BJ (cell line): ENCODE measurements at regions not wholly inside any gene's neighbourhood (a gene's known extent, or its start where the extent isn't known, plus 50 kb on each side); places are given as distances from the start of the nearest gene placed in this dataset.
A peak's percentile ranks its signal among the peaks of the same experiment; 100 is the strongest.

ENCODE experiments used
- CTCF ChIA-PET: fragments of 350-600 bp; formaldehyde crosslinking; extraction: SDS; loops from one replicate; lab custom pipeline; 2021; ENCODE audit warnings: antibody characterized with exemption, inconsistent platforms; lab: Yijun Ruan, JAX
- POLR2A ChIA-PET: fragments of 300-600 bp; sonication (Branson Sonifier 250); formaldehyde crosslinking; extraction: SDS; loops from one replicate; lab custom pipeline; 2021; ENCODE audit warnings: antibody characterized with exemption; lab: Charles Lee
- DNase-seq: peaks from one replicate; pipeline ENCODE4 v3.0.0-alpha.2; 2011; ENCODE audit warnings: low read depth
- H3K27me3 ChIP-seq: 2 replicates; pipeline ENCODE4 v1.6.0; 2011; ENCODE audit warnings: low read length; ENCODE audit not compliant: control insufficient read depth, insufficient read depth
- H3K36me3 ChIP-seq: 2 replicates; pipeline ENCODE4 v1.5.1; 2011; ENCODE audit warnings: low read length; ENCODE audit not compliant: control insufficient read depth, insufficient read depth
- H3K4me3 ChIP-seq: 2 replicates; pipeline ENCODE4 v1.5.1; 2011; ENCODE audit warnings: low read depth, mild to moderate bottlenecking, control low read depth, low read length
- TF ChIP-seq, protein P1 (sequence below): IDR thresholded peaks from 2 replicates; pipeline ENCODE4 v1.5.1; 2011; ENCODE audit warnings: low read depth, mild to moderate bottlenecking, control low read depth, inconsistent platforms, low read length, moderate library complexity; ENCODE audit not compliant: insufficient read depth

DNA sequence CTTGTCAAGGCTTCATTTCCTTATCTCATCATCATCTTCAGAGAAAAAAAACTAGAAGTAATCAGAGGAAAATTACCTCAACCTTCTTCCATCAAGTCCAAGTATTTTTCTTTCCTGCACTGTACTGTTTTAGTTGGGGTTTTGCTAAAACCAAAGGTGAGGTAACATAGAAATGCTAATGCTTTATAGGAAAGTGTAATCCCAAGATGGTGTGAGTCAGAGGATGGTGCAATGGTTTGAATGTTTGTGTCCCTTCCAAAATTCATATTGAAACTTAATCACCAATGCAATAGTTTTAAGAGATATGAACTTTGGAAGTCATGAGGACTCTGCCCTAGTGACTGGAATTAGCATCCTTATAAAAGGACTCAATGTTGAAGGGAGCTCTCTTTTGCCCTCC is 79.5 kb downstream of the KBTBD8 start:
- TF ChIP-seq, protein P1, sequence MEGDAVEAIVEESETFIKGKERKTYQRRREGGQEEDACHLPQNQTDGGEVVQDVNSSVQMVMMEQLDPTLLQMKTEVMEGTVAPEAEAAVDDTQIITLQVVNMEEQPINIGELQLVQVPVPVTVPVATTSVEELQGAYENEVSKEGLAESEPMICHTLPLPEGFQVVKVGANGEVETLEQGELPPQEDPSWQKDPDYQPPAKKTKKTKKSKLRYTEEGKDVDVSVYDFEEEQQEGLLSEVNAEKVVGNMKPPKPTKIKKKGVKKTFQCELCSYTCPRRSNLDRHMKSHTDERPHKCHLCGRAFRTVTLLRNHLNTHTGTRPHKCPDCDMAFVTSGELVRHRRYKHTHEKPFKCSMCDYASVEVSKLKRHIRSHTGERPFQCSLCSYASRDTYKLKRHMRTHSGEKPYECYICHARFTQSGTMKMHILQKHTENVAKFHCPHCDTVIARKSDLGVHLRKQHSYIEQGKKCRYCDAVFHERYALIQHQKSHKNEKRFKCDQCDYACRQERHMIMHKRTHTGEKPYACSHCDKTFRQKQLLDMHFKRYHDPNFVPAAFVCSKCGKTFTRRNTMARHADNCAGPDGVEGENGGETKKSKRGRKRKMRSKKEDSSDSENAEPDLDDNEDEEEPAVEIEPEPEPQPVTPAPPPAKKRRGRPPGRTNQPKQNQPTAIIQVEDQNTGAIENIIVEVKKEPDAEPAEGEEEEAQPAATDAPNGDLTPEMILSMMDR = no peak
- POLR2A ChIA-PET = no interaction called here
- Histone ChIP-seq H3K4me3 (no peak overlapping the region), H3K36me3 (no peaks in the 10 kb centered on the region), H3K27me3 (no peaks in the 10 kb centered on the region)
- CTCF ChIA-PET = no interaction called here
- no peak for DNase-seq

- CTCF ChIA-PET = interaction anchor here (0.6 to 1.0 kb wide), 2 partner anchors 19 to 31 kb away, joined by 4 to 5 read pairs; no protein-coding TSS in a partner anchor
- Histone ChIP-seq H3K36me3 (no peaks in the 10 kb centered on the region), H3K27me3 (no peaks in the 10 kb centered on the region), H3K4me3 (no peak overlapping the region)
- TF ChIP-seq, protein P1 = no peak
- DNase-seq = no peak
- POLR2A ChIA-PET = no interaction called here
Observed at GRCh38 chr3:67082533-67083024, 84.5 kb downstream of the KBTBD8 start.

DNA sequence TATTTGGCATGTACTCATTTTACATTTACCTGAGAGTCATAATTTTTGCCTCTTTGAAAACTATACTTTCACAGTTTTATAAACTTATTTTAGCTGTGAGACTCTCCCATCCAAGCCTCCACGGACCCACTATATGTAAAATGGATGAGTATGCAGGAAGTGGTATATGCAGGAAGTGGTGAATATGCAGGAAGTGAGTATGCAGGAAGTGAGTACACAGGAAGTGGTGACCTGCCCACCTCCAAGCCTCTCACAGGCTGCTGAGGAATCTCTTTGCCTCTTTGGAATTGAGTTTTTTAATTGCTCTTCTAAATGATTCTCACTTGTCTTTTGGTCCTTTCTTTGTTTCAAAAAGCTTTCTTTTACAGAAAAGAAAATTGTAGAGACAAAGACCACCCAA is 85.2 kb downstream of the KBTBD8 start:
- Histone ChIP-seq H3K27me3 (no peaks in the 10 kb centered on the region), H3K36me3 (no peaks in the 10 kb centered on the region), H3K4me3 (no peak overlapping the region)
- CTCF ChIA-PET = no interaction called here
- POLR2A ChIA-PET = no interaction called here
- DNase-seq = no peak
- TF ChIP-seq, protein P1 = no peak

- CTCF ChIA-PET = interaction anchor here (0.6 kb wide), 1 partner anchor 47 kb away, joined by 3 read pairs; no protein-coding TSS in a partner anchor
- POLR2A ChIA-PET = no interaction called here
- TF ChIP-seq, protein P1 = no peak
- Histone ChIP-seq H3K4me3 (no peak overlapping the region), H3K27me3 (no peaks in the 10 kb centered on the region), H3K36me3 (no peaks in the 10 kb centered on the region)
- DNase-seq = no peak
Observed at GRCh38 chr3:67087788-67088187, 89.7 kb downstream of the KBTBD8 start.

GRCh38 chr3:67090474-67090873 is 92.4 kb downstream of the KBTBD8 start:
- ChIA-PET CTCF (interaction anchor here (0.6 to 1.4 kb wide), 3 partner anchors 19 to 125 kb away, joined by 3 read pairs; no protein-coding TSS in a partner anchor), POLR2A (no interaction called here)
- H3K27me3 ChIP-seq = no peaks in the 10 kb centered on the region
- peak; percentile 26 for DNase-seq
- no peak overlapping the region for H3K4me3 ChIP-seq
- no peaks in the 10 kb centered on the region for H3K36me3 ChIP-seq
- TF ChIP-seq, protein P1 = no peak
